Chondrocyte (in vitro differentiated cells): ENCODE measurements at regions not wholly inside any gene's neighbourhood (a gene's known extent, or its start where the extent isn't known, plus 50 kb on each side); places are given as distances from the start of the nearest gene placed in this dataset.

Source experiments
- DNase-seq: peaks from one replicate; pipeline ENCODE4 v3.0.0; 2021; ENCODE audit warnings: mixed read lengths, low spot score
- H3K27ac Mint-ChIP-seq: one replicate; pipeline ENCODE4 v1.8.0; 2021; ENCODE audit warnings: mild to moderate bottlenecking, moderate library complexity, mixed read lengths; ENCODE audit not compliant: unreplicated experiment
- H3K27me3 Mint-ChIP-seq: 2 replicates; pipeline ENCODE4 v1.8.0; 2021; ENCODE audit warnings: low read depth, mixed read lengths
- H3K36me3 Mint-ChIP-seq: 2 replicates; pipeline ENCODE4 v1.8.0; 2021; ENCODE audit warnings: low read depth, mixed read lengths
- H3K4me1 Mint-ChIP-seq: 2 replicates; pipeline ENCODE4 v1.8.0; 2021; ENCODE audit warnings: low read depth, mild to moderate bottlenecking, mixed read lengths
- H3K4me3 Mint-ChIP-seq: one replicate; pipeline ENCODE4 v1.8.0; 2021; ENCODE audit warnings: mild to moderate bottlenecking, moderate library complexity, mixed read lengths; ENCODE audit not compliant: unreplicated experiment
- H3K9me3 Mint-ChIP-seq: 2 replicates; pipeline ENCODE4 v1.8.0; 2021; ENCODE audit warnings: low read depth, mixed read lengths
- CTCF ChIP-seq: fragments of 200-600 bp; sonication (generic); IDR thresholded peaks from 2 replicates; pipeline ENCODE4 v1.5.0; 2021; ENCODE audit warnings: antibody characterized with exemption, mild to moderate bottlenecking, moderate library complexity

DNA sequence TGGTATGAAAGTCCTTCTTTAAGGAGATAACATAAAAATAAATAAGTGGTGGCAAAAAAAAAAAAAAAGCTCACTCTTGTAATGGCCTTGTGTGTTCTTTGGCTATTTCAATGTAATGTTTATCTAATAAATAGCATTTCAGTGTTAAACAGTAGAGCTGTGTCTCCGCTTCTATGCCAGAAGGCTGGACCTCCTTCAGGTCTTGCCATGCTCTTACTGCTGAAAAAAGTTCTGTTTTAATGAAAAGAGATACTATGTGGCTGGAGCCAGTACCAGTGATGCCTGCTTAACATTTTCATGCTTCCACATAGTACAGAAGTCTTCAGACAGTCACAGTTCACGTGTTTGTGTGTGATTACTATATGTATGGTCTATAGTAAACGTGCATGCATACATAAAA, 74.1 kb upstream of the PRICKLE1 start:
- peaks cover 7% of the 10 kb centered on the region for H3K9me3 Mint-ChIP-seq
- no peak for DNase-seq
- TF ChIP-seq CTCF, result no peak
- H3K27me3 Mint-ChIP-seq, result no peaks in the 10 kb centered on the region
- H3K27ac Mint-ChIP-seq, result no peak overlapping the region
- H3K4me3 Mint-ChIP-seq, result no peak overlapping the region
- no peaks in the 10 kb centered on the region for H3K36me3 Mint-ChIP-seq
- peaks cover 4% of the 10 kb centered on the region for H3K4me1 Mint-ChIP-seq

DNA sequence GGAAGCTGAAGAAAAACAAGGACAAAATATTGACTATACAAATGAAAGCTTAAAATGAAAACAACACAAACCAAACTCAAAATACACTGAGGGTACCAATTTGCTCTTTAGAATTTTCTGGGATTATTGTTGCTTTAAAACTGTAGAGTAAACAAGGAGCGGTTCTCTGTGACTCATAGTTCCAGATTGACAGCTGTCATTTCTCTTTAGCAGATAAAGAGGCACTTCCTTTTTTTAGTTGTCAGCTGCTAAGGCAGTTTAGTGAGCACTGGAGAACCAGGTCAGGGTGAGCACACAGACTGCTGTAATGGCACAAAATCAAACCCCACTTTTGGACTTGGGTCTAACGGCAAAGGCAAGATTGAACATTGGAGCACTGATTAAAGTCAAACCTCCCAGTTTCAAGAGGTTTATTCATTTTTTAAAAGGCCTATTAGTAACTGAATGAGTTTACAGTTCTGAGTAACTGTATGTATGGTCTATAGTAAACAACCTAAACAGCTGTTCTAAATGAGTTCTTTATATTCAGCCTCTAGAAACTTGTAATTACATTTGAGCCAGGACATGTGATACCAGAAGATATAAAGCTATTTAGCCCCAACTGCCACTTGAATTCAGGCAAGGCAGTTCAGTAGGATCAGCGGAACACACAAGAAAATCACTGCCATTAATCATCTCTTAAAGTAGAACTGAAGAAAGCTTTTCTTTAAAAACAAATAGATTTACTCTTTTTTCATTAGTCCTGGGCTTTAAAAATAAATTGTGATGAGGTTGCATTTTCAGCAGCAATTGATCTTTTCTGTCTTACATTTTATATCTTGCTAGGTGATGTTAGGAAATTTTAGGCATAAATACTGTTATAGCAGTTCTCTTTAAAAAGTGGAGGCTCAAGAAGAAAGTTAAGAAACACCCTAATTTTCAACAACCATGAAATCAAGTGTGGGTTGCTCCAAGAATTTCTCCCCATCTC, 71.7 kb upstream of the PRICKLE1 start:
- H3K4me1 Mint-ChIP-seq, result peaks cover 4% of the 10 kb centered on the region
- no peak overlapping the region for H3K27ac Mint-ChIP-seq
- peaks cover 9% of the 10 kb centered on the region for H3K9me3 Mint-ChIP-seq
- peaks cover 2% of the 10 kb centered on the region for H3K36me3 Mint-ChIP-seq
- DNase-seq, result no peak
- no peak for TF ChIP-seq CTCF
- H3K27me3 Mint-ChIP-seq, result no peaks in the 10 kb centered on the region
- no peak overlapping the region for H3K4me3 Mint-ChIP-seq

DNA sequence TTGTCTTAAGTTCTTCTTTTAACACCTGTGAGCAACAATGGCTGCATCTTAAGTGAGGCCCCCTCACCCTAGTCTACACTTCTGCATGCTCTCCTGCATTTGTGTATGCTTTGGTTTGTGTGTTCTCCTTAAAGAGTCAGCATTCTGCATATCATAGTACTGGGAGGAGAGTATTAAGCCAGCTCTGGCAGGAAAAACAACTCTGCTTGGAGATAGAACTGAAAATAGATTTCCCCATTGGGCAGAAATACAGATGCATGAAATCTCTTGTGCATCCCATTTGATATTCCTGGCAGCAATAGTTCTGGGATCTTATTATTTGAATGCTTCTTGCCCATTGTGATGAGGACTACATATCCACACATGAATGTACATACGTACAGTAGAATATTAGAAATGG, 70.6 kb upstream of the PRICKLE1 start:
- no peak for TF ChIP-seq CTCF
- H3K36me3 Mint-ChIP-seq, result peaks cover 2% of the 10 kb centered on the region
- H3K27me3 Mint-ChIP-seq, result no peaks in the 10 kb centered on the region
- no peak for DNase-seq
- H3K27ac Mint-ChIP-seq, result no peak overlapping the region
- peaks cover 9% of the 10 kb centered on the region for H3K9me3 Mint-ChIP-seq
- peaks cover 4% of the 10 kb centered on the region for H3K4me1 Mint-ChIP-seq
- H3K4me3 Mint-ChIP-seq, result no peak overlapping the region

DNA sequence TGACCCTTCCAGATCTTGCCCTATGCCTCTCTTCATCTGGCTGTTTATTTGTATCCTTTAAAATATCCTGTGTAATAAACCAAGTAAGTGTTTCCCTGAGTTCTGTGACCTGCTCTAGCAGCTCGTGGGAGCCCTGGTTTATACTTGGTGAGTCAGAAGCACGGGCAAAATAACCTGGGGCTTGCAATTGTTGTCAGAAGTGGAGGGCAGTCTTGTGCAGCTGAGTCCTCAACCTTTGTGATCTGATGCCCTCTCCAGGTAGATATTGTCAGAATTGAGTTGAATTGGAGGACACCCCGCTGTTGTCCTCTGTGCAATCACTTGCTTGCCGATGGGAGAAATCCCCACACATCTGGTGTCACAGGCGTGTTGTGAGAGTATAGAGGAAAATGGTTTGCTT, 62.5 kb upstream of the PRICKLE1 start:
- Mint-ChIP-seq H3K4me3 (no peak overlapping the region), H3K9me3 (peaks cover 7% of the 10 kb centered on the region), H3K27ac (no peak overlapping the region)

GRCh38 chr12:42648061-42648460, 58.5 kb upstream of the PRICKLE1 start:
- H3K4me1 Mint-ChIP-seq, result no peaks in the 10 kb centered on the region
- no peak for DNase-seq
- no peaks in the 10 kb centered on the region for H3K36me3 Mint-ChIP-seq

More for the DNA sequence above, 62.5 kb upstream of the PRICKLE1 start:
- DNase-seq, result no peak
- no peak for TF ChIP-seq CTCF
- Mint-ChIP-seq H3K36me3 (peaks cover 2% of the 10 kb centered on the region), H3K27me3 (no peaks in the 10 kb centered on the region), H3K4me1 (no peaks in the 10 kb centered on the region)

More at GRCh38 chr12:42648061-42648460, 58.5 kb upstream of the PRICKLE1 start:
- TF ChIP-seq CTCF, result no peak
- Mint-ChIP-seq H3K27ac (no peak overlapping the region), H3K4me3 (no peak overlapping the region), H3K9me3 (peaks cover 4% of the 10 kb centered on the region), H3K27me3 (no peaks in the 10 kb centered on the region)
